Lower leg skin (tissue), 3 donors: ENCODE measurements at regions not wholly inside any gene's neighbourhood (a gene's known extent, or its start where the extent isn't known, plus 50 kb on each side); places are given as distances from the start of the nearest gene placed in this dataset.

ENCODE experiments used
- POLR2A ChIP-seq, 2 donors: fragments of 450-650 bp; IDR thresholded peaks; one replicate each; pipeline ENCODE4 v1.6.1; 2016 to 2017; ENCODE audit warnings: antibody characterized with exemption in 2 of 2, mild to moderate bottlenecking in 1 of 2, moderate library complexity in 1 of 2
- TF ChIP-seq, protein P1 (sequence below), 3 donors: fragments of 450-650 bp; IDR thresholded peaks; one replicate each; pipeline ENCODE4 v1.5.1; 2016; ENCODE audit warnings: antibody characterized with exemption in 3 of 3, mild to moderate bottlenecking in 3 of 3, moderate library complexity in 2 of 3

DNA sequence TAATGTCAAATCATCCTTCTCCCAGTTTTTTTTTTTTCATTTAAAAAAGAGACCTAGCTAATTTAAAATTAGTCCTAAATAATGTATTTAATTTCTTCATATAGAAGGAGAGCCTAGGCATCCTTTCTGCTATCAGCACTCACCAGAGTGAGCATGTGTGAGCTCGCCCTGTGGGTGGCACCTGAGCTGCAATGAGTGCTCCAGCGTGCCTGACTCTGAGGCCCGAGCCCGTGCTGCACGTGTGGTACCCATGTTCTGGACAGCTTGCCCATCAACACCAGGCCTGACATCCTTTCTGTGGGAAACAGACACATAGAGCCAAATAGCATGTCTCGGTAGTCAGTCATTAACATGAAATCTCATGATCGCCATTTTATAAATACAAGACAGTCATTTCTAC lies 381.4 kb downstream of the DTWD2 start:
- TF ChIP-seq POLR2A (IDR thresholded peaks at IDR 0.05): no peak
- TF ChIP-seq, protein P1, sequence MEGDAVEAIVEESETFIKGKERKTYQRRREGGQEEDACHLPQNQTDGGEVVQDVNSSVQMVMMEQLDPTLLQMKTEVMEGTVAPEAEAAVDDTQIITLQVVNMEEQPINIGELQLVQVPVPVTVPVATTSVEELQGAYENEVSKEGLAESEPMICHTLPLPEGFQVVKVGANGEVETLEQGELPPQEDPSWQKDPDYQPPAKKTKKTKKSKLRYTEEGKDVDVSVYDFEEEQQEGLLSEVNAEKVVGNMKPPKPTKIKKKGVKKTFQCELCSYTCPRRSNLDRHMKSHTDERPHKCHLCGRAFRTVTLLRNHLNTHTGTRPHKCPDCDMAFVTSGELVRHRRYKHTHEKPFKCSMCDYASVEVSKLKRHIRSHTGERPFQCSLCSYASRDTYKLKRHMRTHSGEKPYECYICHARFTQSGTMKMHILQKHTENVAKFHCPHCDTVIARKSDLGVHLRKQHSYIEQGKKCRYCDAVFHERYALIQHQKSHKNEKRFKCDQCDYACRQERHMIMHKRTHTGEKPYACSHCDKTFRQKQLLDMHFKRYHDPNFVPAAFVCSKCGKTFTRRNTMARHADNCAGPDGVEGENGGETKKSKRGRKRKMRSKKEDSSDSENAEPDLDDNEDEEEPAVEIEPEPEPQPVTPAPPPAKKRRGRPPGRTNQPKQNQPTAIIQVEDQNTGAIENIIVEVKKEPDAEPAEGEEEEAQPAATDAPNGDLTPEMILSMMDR (IDR thresholded peaks at IDR 0.05): no peak
